ENCODE measurements at regions not wholly inside any gene's neighbourhood (a gene's known extent, or its start where the extent isn't known, plus 50 kb on each side); places are given as distances from the start of the nearest gene placed in this dataset.

DNA sequence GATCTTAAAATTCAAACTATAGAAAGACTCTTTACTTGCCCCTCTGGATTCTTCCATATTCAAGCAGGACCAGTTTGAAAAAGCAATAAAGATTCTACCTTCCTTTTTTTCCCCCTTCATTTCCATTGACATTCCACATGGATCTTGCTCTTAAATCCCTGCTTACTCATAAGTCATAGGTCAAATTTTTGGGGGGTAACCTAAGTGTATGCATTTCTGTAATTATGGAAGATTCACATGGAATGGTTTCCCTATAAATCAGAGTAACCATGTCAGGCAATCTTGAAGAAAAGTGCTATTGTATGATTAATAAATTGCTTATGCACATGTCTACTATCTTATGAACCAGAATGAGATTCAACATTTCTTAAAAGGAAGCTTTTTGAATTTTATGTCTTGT lies 551.0 kb downstream of the HAO1 start:
- no peak overlapping the region for H3K4me3 ChIP-seq (ENCODE audit: control insufficient read depth, low read depth, low read length)
- DNase-seq (ENCODE audit: low read depth), result no peak
- TF ChIP-seq, protein P1, sequence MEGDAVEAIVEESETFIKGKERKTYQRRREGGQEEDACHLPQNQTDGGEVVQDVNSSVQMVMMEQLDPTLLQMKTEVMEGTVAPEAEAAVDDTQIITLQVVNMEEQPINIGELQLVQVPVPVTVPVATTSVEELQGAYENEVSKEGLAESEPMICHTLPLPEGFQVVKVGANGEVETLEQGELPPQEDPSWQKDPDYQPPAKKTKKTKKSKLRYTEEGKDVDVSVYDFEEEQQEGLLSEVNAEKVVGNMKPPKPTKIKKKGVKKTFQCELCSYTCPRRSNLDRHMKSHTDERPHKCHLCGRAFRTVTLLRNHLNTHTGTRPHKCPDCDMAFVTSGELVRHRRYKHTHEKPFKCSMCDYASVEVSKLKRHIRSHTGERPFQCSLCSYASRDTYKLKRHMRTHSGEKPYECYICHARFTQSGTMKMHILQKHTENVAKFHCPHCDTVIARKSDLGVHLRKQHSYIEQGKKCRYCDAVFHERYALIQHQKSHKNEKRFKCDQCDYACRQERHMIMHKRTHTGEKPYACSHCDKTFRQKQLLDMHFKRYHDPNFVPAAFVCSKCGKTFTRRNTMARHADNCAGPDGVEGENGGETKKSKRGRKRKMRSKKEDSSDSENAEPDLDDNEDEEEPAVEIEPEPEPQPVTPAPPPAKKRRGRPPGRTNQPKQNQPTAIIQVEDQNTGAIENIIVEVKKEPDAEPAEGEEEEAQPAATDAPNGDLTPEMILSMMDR (IDR thresholded peaks at IDR 0.05; ENCODE audit: control insufficient read depth, insufficient read depth, low read depth, low read length, missing control alignments), result no peak

DNA sequence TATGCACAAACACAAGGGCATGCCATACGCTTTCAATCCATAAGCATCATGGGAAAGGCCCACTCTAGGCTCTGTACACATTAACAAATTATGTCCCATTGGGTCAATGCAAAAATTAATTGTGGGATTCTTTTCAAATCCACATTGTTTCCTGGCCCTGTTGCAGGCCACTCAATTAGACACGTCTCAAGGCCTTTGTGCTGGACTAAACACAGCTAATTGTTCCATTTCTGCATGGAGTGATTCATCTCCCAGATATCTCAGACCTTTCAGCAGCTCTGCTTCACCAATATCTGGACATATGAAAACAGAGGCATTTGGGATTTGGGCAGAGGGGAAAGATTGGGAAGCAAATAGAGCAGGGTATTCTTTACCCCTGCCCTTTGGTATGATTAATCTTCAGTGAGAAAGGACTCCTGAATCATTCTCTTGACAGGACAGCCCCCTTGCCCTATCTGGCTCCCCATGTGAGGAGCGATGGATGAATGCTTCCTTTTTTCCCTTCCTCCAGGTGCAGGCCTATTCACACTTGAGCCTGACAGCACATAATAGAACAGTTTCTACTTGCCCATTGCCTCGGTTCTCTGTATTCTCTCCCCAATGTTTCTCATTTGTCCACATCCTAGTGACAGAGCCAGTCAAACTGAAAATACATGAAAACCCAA lies 547.6 kb downstream of the HAO1 start:
- TF ChIP-seq, protein P1 (IDR thresholded peaks at IDR 0.05; ENCODE audit: control insufficient read depth, insufficient read depth, low read depth, low read length, missing control alignments), result no peak
- DNase-seq (ENCODE audit: low read depth), result no peak
- no peak overlapping the region for H3K4me3 ChIP-seq (ENCODE audit: control insufficient read depth, low read depth, low read length)

DNA sequence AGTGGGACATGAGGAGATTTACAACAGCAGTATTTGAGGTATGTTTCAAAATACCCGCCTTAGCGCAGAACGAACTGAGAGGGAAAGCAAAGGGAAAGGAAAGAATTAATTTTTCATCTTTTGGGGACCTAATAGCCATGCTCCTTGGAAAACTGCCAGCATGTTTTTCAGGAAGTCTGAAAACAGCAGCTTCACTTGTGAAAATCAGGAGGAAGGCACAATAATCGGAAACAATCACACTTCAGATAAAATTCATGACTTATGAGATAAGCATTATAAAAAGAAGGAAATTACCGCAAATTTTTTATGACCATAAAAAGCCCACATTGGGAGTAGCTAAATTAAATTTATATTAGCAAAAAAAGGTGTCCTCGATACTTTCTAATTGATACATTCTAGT lies 541.1 kb downstream of the HAO1 start:
- H3K4me3 ChIP-seq (ENCODE audit: control insufficient read depth, low read depth, low read length), result no peak overlapping the region
- TF ChIP-seq, protein P1 (IDR thresholded peaks at IDR 0.05; ENCODE audit: control insufficient read depth, insufficient read depth, low read depth, low read length, missing control alignments), result no peak
- no peak for DNase-seq (ENCODE audit: low read depth)

DNA sequence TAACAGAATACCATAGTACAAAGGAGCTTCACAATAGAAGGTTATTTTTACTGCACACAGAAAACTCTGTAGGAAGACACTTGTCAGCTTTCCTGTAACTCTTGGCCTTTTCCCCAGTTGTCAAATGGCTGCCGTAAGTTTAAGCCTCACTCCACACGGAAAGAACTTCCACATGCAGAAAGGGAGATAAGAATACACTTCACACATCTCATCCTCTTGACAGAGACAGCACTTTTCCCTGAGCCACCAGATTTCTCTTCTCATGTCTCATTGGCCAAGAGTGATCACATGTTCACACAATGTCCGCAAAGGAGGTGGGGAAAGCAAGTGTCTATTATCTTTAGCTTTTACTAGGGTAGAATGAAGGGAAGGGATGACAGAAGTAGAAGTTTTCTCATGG lies 540.7 kb downstream of the HAO1 start:
- TF ChIP-seq, protein P1 (IDR thresholded peaks at IDR 0.05; ENCODE audit: control insufficient read depth, insufficient read depth, low read depth, low read length, missing control alignments), result no peak
- no peak overlapping the region for H3K4me3 ChIP-seq (ENCODE audit: control insufficient read depth, low read depth, low read length)
- no peak for DNase-seq (ENCODE audit: low read depth)

DNA sequence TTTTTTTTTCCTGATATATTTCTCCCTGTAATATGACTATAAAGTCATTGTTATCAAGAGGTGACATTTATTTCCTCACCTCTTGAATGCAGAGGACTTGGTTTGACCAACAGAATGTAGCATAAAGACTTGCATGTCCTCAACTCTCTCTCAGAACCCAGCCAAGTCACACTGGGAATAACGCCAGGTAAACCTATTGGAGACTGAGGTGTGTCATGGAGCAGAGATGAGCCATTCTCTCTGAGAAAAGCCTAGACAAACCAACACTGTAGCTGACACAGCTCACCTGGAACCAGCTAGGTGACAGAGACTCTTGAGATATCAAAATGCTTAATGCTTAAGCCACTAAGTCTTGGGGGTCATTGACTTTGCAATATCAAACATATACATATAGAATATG lies 533.6 kb downstream of the HAO1 start:
- no peak for DNase-seq (ENCODE audit: low read depth)
- TF ChIP-seq, protein P1 (IDR thresholded peaks at IDR 0.05; ENCODE audit: control insufficient read depth, insufficient read depth, low read depth, low read length, missing control alignments), result no peak
- no peak overlapping the region for H3K4me3 ChIP-seq (ENCODE audit: control insufficient read depth, low read depth, low read length)

DNA sequence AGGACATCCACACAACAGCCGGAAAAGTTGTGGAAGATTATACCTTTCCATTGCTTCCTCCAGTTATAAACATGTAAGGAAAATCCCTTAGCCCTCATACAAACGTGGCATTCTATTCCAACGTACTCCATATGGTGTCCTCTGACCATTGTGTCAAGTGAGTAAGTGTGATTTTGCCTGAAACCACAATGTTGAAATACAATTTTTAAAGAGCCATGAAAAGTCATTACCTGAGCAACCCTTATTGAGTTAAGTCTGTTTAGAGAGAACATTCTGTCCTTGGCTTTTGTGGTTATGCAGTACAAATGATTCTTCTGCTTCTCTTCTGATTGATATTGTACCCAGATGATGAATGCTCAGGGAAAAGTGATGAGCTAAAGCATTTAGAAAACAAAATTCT lies 530.1 kb downstream of the HAO1 start:
- no peak for DNase-seq (ENCODE audit: low read depth)
- H3K4me3 ChIP-seq (ENCODE audit: control insufficient read depth, low read depth, low read length), result no peak overlapping the region
- TF ChIP-seq, protein P1 (IDR thresholded peaks at IDR 0.05; ENCODE audit: control insufficient read depth, insufficient read depth, low read depth, low read length, missing control alignments), result no peak

Measured in AG09309 (cell line).